Mesenchymal stem cell (in vitro differentiated cells and primary cell): ENCODE measurements at regions not wholly inside any gene's neighbourhood (a gene's known extent, or its start where the extent isn't known, plus 50 kb on each side); places are given as distances from the start of the nearest gene placed in this dataset.

Source experiments
- DNase-seq: peaks from one replicate; pipeline ENCODE4 v3.0.0-alpha.2; 2013
- H2AFZ ChIP-seq: one replicate; pipeline ENCODE4 v1.6.1; 2013; ENCODE audit warnings: low read depth, mild to moderate bottlenecking, control low read depth, inconsistent platforms, low read length, moderate library complexity
- H2AK5ac ChIP-seq: 2 replicates; pipeline ENCODE4 v1.6.1; 2013; ENCODE audit warnings: low read length, moderate library complexity, mild to moderate bottlenecking, inconsistent platforms; ENCODE audit not compliant: severe bottlenecking
- H2BK120ac ChIP-seq: one replicate; pipeline ENCODE4 v1.6.1; 2013; ENCODE audit warnings: low read depth, mild to moderate bottlenecking, inconsistent platforms, low read length, moderate library complexity
- H2BK12ac ChIP-seq, 2 experiments: one replicate each; pipeline ENCODE4 v1.6.1; 2013; ENCODE audit warnings: inconsistent platforms in 2 of 2, low read length in 2 of 2, mild to moderate bottlenecking in 2 of 2, moderate library complexity in 2 of 2, control low read depth in 1 of 2
- H2BK15ac ChIP-seq: one replicate; pipeline ENCODE4 v1.6.1; 2013; ENCODE audit warnings: mild to moderate bottlenecking, low read depth, inconsistent platforms; ENCODE audit not compliant: poor library complexity, severe bottlenecking
- H2BK5ac ChIP-seq: 2 replicates; pipeline ENCODE4 v1.6.1; 2013; ENCODE audit warnings: low read depth, mild to moderate bottlenecking, low read length, control low read depth, inconsistent platforms; ENCODE audit not compliant: poor library complexity, severe bottlenecking
- H3K14ac ChIP-seq, 2 experiments: one replicate each; pipeline ENCODE4 v1.6.1; 2013; ENCODE audit warnings: inconsistent platforms in 2 of 2, low read length in 2 of 2, control low read depth in 1 of 2, mild to moderate bottlenecking in 1 of 2, moderate library complexity in 1 of 2
- H3K18ac ChIP-seq, 2 experiments: one replicate each; pipeline ENCODE4 v1.6.1; 2013; ENCODE audit warnings: inconsistent platforms in 2 of 2, low read length in 2 of 2, control low read depth in 1 of 2, low read depth in 1 of 2, mild to moderate bottlenecking in 1 of 2
- H3K23ac ChIP-seq, 2 experiments: one replicate each; pipeline ENCODE4 v1.6.1; 2013; ENCODE audit warnings: inconsistent platforms in 2 of 2, low read length in 2 of 2, mild to moderate bottlenecking in 2 of 2, moderate library complexity in 2 of 2, control low read depth in 1 of 2
- H3K27ac ChIP-seq: 2 replicates; pipeline ENCODE4 v1.5.1; 2013; ENCODE audit warnings: mild to moderate bottlenecking, moderate library complexity, low read length, control low read depth, inconsistent platforms; ENCODE audit not compliant: poor library complexity, severe bottlenecking
- H3K27me3 ChIP-seq, 2 experiments: 2 replicates each; pipeline versions ENCODE4 v1.6.1 to v1.7.0; 2013; ENCODE audit warnings: low read length in 2 of 2, mild to moderate bottlenecking in 2 of 2, moderate library complexity in 2 of 2, control low read depth in 1 of 2, inconsistent platforms in 1 of 2; ENCODE audit not compliant: control insufficient read depth in 1 of 2, insufficient read depth in 1 of 2
- H3K36me3 ChIP-seq, 2 experiments: 2 replicates each; pipeline versions ENCODE4 v1.6.1 to v1.7.0; 2013; ENCODE audit warnings: low read length in 2 of 2, control low read depth in 1 of 2, inconsistent platforms in 1 of 2, low read depth in 1 of 2, mild to moderate bottlenecking in 1 of 2; ENCODE audit not compliant: insufficient read depth in 2 of 2, control insufficient read depth in 1 of 2
- H3K4ac ChIP-seq, 2 experiments: one replicate each; pipeline ENCODE4 v1.6.1; 2013; ENCODE audit warnings: inconsistent platforms in 2 of 2, low read length in 2 of 2, mild to moderate bottlenecking in 2 of 2, moderate library complexity in 2 of 2, control low read depth in 1 of 2, low read depth in 1 of 2
- H3K4me1 ChIP-seq: 2 replicates; pipeline ENCODE4 v1.6.1; 2013; ENCODE audit warnings: low read depth, low read length, control low read depth; ENCODE audit not compliant: control insufficient read depth, insufficient read depth
- H3K4me2 ChIP-seq: 2 replicates; pipeline ENCODE4 v1.6.1; 2013; ENCODE audit warnings: low read length, mild to moderate bottlenecking, inconsistent platforms; ENCODE audit not compliant: poor library complexity, severe bottlenecking
- H3K4me3 ChIP-seq, 2 experiments: 2 replicates each; pipeline versions ENCODE4 v1.5.1 to v1.7.0; 2013; ENCODE audit warnings: low read length in 2 of 2, mild to moderate bottlenecking in 2 of 2, control low read depth in 1 of 2, low read depth in 1 of 2; ENCODE audit not compliant: insufficient read depth in 1 of 2
- H3K79me1 ChIP-seq: replicated peaks from 2 replicates; pipeline ENCODE4 v1.6.1; 2013; ENCODE audit warnings: mild to moderate bottlenecking, control low read depth, low read length, inconsistent platforms; ENCODE audit not compliant: poor library complexity, severe bottlenecking
- H3K9ac ChIP-seq: 2 replicates; pipeline ENCODE4 v1.7.0; 2013; ENCODE audit warnings: mild to moderate bottlenecking, low read length, moderate library complexity
- H3K9me3 ChIP-seq: 2 replicates; pipeline ENCODE4 v1.7.0; 2013; ENCODE audit warnings: mild to moderate bottlenecking, low read length; ENCODE audit not compliant: control insufficient read depth
- H4K8ac ChIP-seq: one replicate; pipeline ENCODE4 v1.6.1; 2013; ENCODE audit warnings: inconsistent platforms, mild to moderate bottlenecking, low read length, moderate library complexity
- H4K91ac ChIP-seq: one replicate; pipeline ENCODE4 v1.6.1; 2013; ENCODE audit warnings: mild to moderate bottlenecking, low read length, inconsistent platforms
- WGBS: methylation state at CpG from one replicate; pipeline ENCODE4 v1.1.7; 2013; ENCODE audit warnings: mixed read lengths; 5-methylcytosine and 5-hydroxymethylcytosine counted together

DNA sequence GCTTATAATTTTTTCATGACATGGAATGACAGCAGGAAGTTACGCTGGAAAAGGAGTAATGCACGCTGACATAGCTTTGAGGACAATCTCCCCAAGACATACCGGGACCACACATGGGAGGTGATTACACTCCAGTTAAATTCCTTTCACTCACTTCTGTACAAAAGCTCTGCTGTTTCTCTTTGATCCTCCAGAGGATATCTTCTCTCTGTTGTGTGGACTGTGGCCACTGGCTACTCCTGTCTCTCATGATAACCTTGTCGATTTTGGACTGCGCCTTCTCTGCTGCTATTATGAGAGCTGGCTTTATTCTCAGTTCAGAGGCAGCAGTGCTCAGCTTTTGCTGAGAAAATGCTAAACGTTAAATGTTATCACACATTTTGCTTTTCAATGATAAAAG, 464.6 kb downstream of the FGF9 start:
- H2AFZ ChIP-seq, result no peak overlapping the region
- no peak overlapping the region for H4K8ac ChIP-seq
- 66% methylated on average over 6 of the region's 6 CpGs for WGBS
- no peak overlapping the region for H2BK15ac ChIP-seq
- H2BK120ac ChIP-seq, result no peak overlapping the region
- H2AK5ac ChIP-seq, result no peak overlapping the region
- H4K91ac ChIP-seq, result no peak overlapping the region
- no peak overlapping the region for H3K18ac ChIP-seq
- no peak overlapping the region for H3K4me2 ChIP-seq
- H3K14ac ChIP-seq, result no peak overlapping the region
- no peak overlapping the region for H3K27ac ChIP-seq
- H3K4me3 ChIP-seq, result no peak overlapping the region
- H3K23ac ChIP-seq, result no peak overlapping the region
- no peaks in the 10 kb centered on the region for H3K9me3 ChIP-seq
- no peak overlapping the region for H3K9ac ChIP-seq
- no peak overlapping the region for H3K4ac ChIP-seq
- H2BK12ac ChIP-seq, result no peak overlapping the region
- no peak overlapping the region for H2BK5ac ChIP-seq
- peaks cover 6% of the 10 kb centered on the region for H3K79me1 ChIP-seq
- DNase-seq, result no peak
- no peaks in the 10 kb centered on the region for H3K4me1 ChIP-seq
- peaks cover 0 to 4% of the 10 kb centered on the region in 2 experiments for H3K27me3 ChIP-seq
- H3K36me3 ChIP-seq, result no peaks in the 10 kb centered on the region

DNA sequence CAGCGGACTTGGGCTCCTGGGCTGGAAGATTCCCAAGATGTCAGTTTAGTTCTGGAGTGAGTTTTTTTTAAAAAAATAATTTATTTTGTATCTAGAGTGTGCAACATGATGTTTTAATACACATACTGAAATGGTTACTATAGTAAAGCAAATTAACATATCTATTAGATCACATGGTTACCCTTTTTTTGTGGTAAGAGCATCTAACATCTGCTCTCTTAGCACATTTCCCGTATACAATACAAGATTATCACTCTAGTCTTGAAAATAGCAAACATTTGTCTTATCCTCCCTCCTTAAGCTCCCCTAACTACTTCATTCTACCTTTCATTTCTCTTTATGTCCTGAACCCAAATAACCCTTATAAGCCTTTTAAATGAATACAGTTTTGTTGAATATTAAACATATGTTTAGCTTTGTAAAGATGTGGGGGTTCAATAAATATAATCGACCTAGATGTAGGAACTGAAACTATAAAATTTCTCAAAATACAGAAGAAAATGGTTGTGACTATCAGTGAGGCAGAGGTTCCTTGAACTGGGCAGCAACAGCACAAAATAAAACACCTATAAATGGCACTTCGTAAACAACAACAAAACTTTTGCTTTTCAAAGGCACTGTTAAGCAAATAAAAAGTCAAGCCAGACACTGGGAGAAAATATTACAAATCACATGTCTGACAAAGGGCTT, 466.6 kb downstream of the FGF9 start:
- Histone ChIP-seq H4K8ac (no peak overlapping the region), H2BK5ac (no peak overlapping the region), H2AK5ac (no peak overlapping the region), H3K9me3 (no peaks in the 10 kb centered on the region), H3K27ac (no peak overlapping the region), H3K27me3 (peaks cover 0 to 4% of the 10 kb centered on the region in 2 experiments), H4K91ac (no peak overlapping the region), H3K14ac (no peak overlapping the region), H3K18ac (no peak overlapping the region), H3K4ac (no peak overlapping the region), H3K23ac (no peak overlapping the region), H3K9ac (no peak overlapping the region), H3K36me3 (no peaks in the 10 kb centered on the region), H2BK12ac (no peak overlapping the region), H3K79me1 (peaks cover 8% of the 10 kb centered on the region), H2AFZ (no peak overlapping the region), H2BK120ac (no peak overlapping the region), H3K4me2 (no peak overlapping the region), H3K4me1 (no peaks in the 10 kb centered on the region), H2BK15ac (no peak overlapping the region), H3K4me3 (no peak overlapping the region)
- no peak for DNase-seq
- WGBS, result 67% methylated on average over 2 of the region's 4 CpGs

DNA sequence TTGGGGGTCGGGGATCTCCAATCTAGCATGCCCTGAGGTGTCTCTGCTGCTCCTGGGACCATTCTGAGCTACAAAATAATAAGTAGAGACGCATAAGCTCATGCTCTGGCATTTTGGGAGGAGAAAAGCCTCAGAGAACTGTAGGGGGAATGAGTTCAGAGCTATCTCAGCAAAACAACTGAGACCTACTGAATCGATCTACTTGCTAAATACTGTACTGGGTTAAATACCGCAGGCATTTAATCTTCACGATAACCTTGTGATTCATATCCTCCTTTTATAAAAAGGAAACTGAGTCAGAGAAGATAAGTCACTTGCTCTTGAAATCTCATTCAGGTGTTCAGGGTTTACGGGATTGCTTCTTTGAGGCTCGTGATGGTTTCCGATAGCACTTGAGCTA, 468.1 kb downstream of the FGF9 start:
- Histone ChIP-seq H2AFZ (no peak overlapping the region), H3K14ac (no peak overlapping the region), H2BK12ac (no peak overlapping the region), H2AK5ac (no peak overlapping the region), H3K36me3 (no peaks in the 10 kb centered on the region), H4K8ac (no peak overlapping the region), H3K4me2 (no peak overlapping the region), H3K27ac (no peak overlapping the region), H2BK120ac (no peak overlapping the region), H2BK5ac (no peak overlapping the region), H2BK15ac (no peak overlapping the region), H3K79me1 (peaks cover 8% of the 10 kb centered on the region), H3K23ac (no peak overlapping the region), H4K91ac (no peak overlapping the region), H3K4me1 (no peaks in the 10 kb centered on the region), H3K4me3 (no peak overlapping the region), H3K4ac (no peak overlapping the region), H3K27me3 (peaks cover 0 to 2% of the 10 kb centered on the region in 2 experiments), H3K9ac (no peak overlapping the region), H3K9me3 (no peaks in the 10 kb centered on the region), H3K18ac (no peak overlapping the region)
- 71% methylated on average over 5 of the region's 8 CpGs for WGBS
- DNase-seq, result no peak

DNA sequence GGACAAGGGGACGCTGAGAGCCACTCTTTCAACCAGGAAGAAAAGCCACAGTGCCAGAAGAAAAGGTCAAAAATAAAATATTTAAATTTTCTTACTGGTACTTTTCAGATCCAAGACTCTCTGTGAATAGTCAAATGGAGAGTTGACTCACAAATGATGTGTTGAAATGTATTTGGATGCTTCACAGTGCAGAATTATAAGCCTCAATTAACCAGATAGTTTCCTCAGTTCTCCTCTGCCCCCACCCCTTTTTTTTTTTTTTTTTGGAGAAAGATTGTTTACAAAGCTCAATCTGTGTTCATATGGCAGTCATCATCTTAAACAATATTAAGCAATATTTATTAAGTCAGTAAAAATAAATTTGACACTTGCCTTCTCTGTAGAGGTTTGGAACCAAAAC, 470.8 kb downstream of the FGF9 start:
- Histone ChIP-seq H3K4ac (no peak overlapping the region), H3K14ac (no peak overlapping the region), H4K91ac (no peak overlapping the region), H3K4me3 (no peak overlapping the region), H2AK5ac (no peak overlapping the region), H2BK12ac (no peak overlapping the region), H3K27ac (no peak overlapping the region), H3K9me3 (peaks cover under 1% of the 10 kb centered on the region), H4K8ac (no peak overlapping the region), H3K9ac (no peak overlapping the region), H3K18ac (no peak overlapping the region), H3K79me1 (peaks cover 6% of the 10 kb centered on the region), H2BK120ac (no peak overlapping the region), H3K23ac (no peak overlapping the region), H2AFZ (no peak overlapping the region), H3K4me1 (no peaks in the 10 kb centered on the region), H2BK5ac (no peak overlapping the region), H3K4me2 (no peak overlapping the region), H2BK15ac (no peak overlapping the region), H3K36me3 (no peaks in the 10 kb centered on the region), H3K27me3 (no peaks in the 10 kb centered on the region)
- WGBS, result no CpG with 5 or more reads among the region's 1 CpG
- DNase-seq, result no peak
